Sigmoid colon (tissue), 6 donors: ENCODE measurements at regions not wholly inside any gene's neighbourhood (a gene's known extent, or its start where the extent isn't known, plus 50 kb on each side); places are given as distances from the start of the nearest gene placed in this dataset.

Experiments used
- DNase-seq: peaks from one replicate; pipeline ENCODE4 v3.0.0-alpha.2; 2019
- H3K27ac ChIP-seq, 4 donors: fragments of 200-600 bp; sonication (generic); one replicate each; pipeline ENCODE4 v1.5.1; 2016 to 2019; ENCODE audit warnings: mild to moderate bottlenecking in 1 of 4
- H3K27me3 ChIP-seq, 3 donors: fragments of 200-600 bp; sonication (generic); one replicate each; pipeline ENCODE4 v1.5.1; 2019; ENCODE audit warnings: mild to moderate bottlenecking in 1 of 3
- H3K36me3 ChIP-seq, 4 donors: fragments of 200-600 bp; sonication (generic); one replicate each; pipeline ENCODE4 v1.5.1; 2016 to 2019
- H3K4me1 ChIP-seq, 4 donors: fragments of 200-600 bp; sonication (generic); one replicate each; pipeline ENCODE4 v1.5.1; 2017 to 2019
- H3K4me3 ChIP-seq, 4 donors: fragments of 200-600 bp; sonication (generic); one replicate each; pipeline ENCODE4 v1.5.1; 2017 to 2019; ENCODE audit warnings: mild to moderate bottlenecking in 2 of 4, moderate library complexity in 1 of 4
- H3K9me3 ChIP-seq, 4 donors: fragments of 200-600 bp in 3 of 4; sonication (generic) in 3 of 4; one replicate each; pipeline versions ENCODE4 v1.5.1 to v1.6.1; 2013 to 2019
- CTCF ChIP-seq, 4 experiments: fragments of 450-650 bp in 3 of 4; fragments of 200-600 bp in 1 of 4; IDR thresholded peaks; one replicate each; pipeline ENCODE4 v1.5.1; 2016 to 2019; ENCODE audit warnings: antibody characterized with exemption in 4 of 4, mild to moderate bottlenecking in 3 of 4, moderate library complexity in 2 of 4
- EP300 ChIP-seq, 4 donors: sonication (generic); formaldehyde crosslinking; IDR thresholded peaks; one replicate each; pipeline ENCODE4 v1.6.1; 2017; ENCODE audit warnings: antibody characterized with exemption in 4 of 4
- POLR2A ChIP-seq, 2 donors: fragments of 450-650 bp; IDR thresholded peaks; one replicate each; pipeline ENCODE4 v1.6.1; 2016; ENCODE audit warnings: antibody characterized with exemption in 2 of 2, mild to moderate bottlenecking in 2 of 2, moderate library complexity in 2 of 2
- POLR2AphosphoS5 ChIP-seq, 4 donors: sonication (generic); formaldehyde crosslinking; IDR thresholded peaks; one replicate each; pipeline ENCODE4 v1.6.1; 2017; ENCODE audit warnings: antibody characterized with exemption in 4 of 4
- WGBS, 2 donors: extraction: QIAGEN DNeasy Blood & Tissue Kit; methylation state at CpG; one replicate each; pipeline ENCODE4 v1.1.7; 2013; 5-methylcytosine and 5-hydroxymethylcytosine counted together
- intact Hi-C: fragments of 100-400 bp; cut with DNase I; formaldehyde crosslinking; loops from one replicate; pipeline ENCODE4 v1.15.1; 2023
- donor health status: healthy with polysubstance abuse.
- donor health status: healthy.

GRCh38 chr3:74346896-74347295 is 267.6 kb downstream of the CNTN3 start:
- no peaks in the 10 kb centered on the region for H3K36me3 ChIP-seq
- no peaks in the 10 kb centered on the region for H3K27me3 ChIP-seq
- WGBS, 2 donors = 80 to 83% methylated on average over 3 of the region's 3 CpGs
- H3K27ac ChIP-seq = no peak overlapping the region
- H3K9me3 ChIP-seq = no peaks in the 10 kb centered on the region
- H3K4me3 ChIP-seq = no peak overlapping the region
- DNase-seq = no peak
- intact Hi-C loops = no loop called here
- no peak for TF ChIP-seq POLR2A (IDR thresholded peaks at IDR 0.05)
- no peak for TF ChIP-seq CTCF (IDR thresholded peaks at IDR 0.05)
- TF ChIP-seq POLR2AphosphoS5 (IDR thresholded peaks at IDR 0.05) = no peak
- TF ChIP-seq EP300 (IDR thresholded peaks at IDR 0.05) = no peak
- H3K4me1 ChIP-seq = no peaks in the 10 kb centered on the region

- Histone ChIP-seq H3K9me3 (no peaks in the 10 kb centered on the region), H3K27me3 (no peaks in the 10 kb centered on the region), H3K4me1 (no peaks in the 10 kb centered on the region), H3K27ac (no peak overlapping the region), H3K4me3 (no peak overlapping the region), H3K36me3 (no peaks in the 10 kb centered on the region)
- no peak for DNase-seq
- TF ChIP-seq CTCF (IDR thresholded peaks at IDR 0.05) (no peak), EP300 (IDR thresholded peaks at IDR 0.05) (no peak), POLR2AphosphoS5 (IDR thresholded peaks at IDR 0.05) (no peak), POLR2A (IDR thresholded peaks at IDR 0.05) (no peak)
- intact Hi-C loops = no loop called here
- WGBS, 2 donors = 83 to 89% methylated on average over 2 of the region's 2 CpGs
Observed at GRCh38 chr3:74345701-74346100, 268.8 kb downstream of the CNTN3 start.

GRCh38 chr3:74344865-74345440 is 269.5 kb downstream of the CNTN3 start:
- no peak for TF ChIP-seq POLR2AphosphoS5 (IDR thresholded peaks at IDR 0.05)
- TF ChIP-seq EP300 (IDR thresholded peaks at IDR 0.05) = no peak
- TF ChIP-seq POLR2A (IDR thresholded peaks at IDR 0.05) = no peak
- no peak for TF ChIP-seq CTCF (IDR thresholded peaks at IDR 0.05)
- no peaks in the 10 kb centered on the region for H3K9me3 ChIP-seq
- H3K27ac ChIP-seq = no peak overlapping the region
- intact Hi-C loops = no loop called here
- no peaks in the 10 kb centered on the region for H3K36me3 ChIP-seq
- H3K4me1 ChIP-seq = no peaks in the 10 kb centered on the region
- DNase-seq = no peak
- no peak overlapping the region for H3K4me3 ChIP-seq
- WGBS, 2 donors = 78 to 82% methylated on average over 3 of the region's 3 CpGs
- no peaks in the 10 kb centered on the region for H3K27me3 ChIP-seq

GRCh38 chr3:74343391-74343790 is 271.1 kb downstream of the CNTN3 start:
- intact Hi-C loops = no loop called here
- Histone ChIP-seq H3K36me3 (no peaks in the 10 kb centered on the region), H3K4me3 (no peak overlapping the region), H3K27me3 (no peaks in the 10 kb centered on the region), H3K9me3 (no peaks in the 10 kb centered on the region), H3K4me1 (no peaks in the 10 kb centered on the region), H3K27ac (no peak overlapping the region)
- WGBS, 2 donors = 86 to 97% methylated on average over 4 of the region's 4 CpGs
- DNase-seq = no peak
- TF ChIP-seq EP300 (IDR thresholded peaks at IDR 0.05) = no peak
- no peak for TF ChIP-seq POLR2A (IDR thresholded peaks at IDR 0.05)
- no peak for TF ChIP-seq POLR2AphosphoS5 (IDR thresholded peaks at IDR 0.05)
- TF ChIP-seq CTCF (IDR thresholded peaks at IDR 0.05) = no peak

GRCh38 chr3:74338998-74339397 is 275.5 kb downstream of the CNTN3 start:
- intact Hi-C loops = no loop called here
- DNase-seq = no peak
- Histone ChIP-seq H3K27me3 (no peaks in the 10 kb centered on the region), H3K4me1 (no peaks in the 10 kb centered on the region), H3K27ac (no peak overlapping the region), H3K9me3 (no peaks in the 10 kb centered on the region), H3K36me3 (no peaks in the 10 kb centered on the region), H3K4me3 (no peak overlapping the region)
- TF ChIP-seq EP300 (IDR thresholded peaks at IDR 0.05) (no peak), POLR2A (IDR thresholded peaks at IDR 0.05) (no peak), POLR2AphosphoS5 (IDR thresholded peaks at IDR 0.05) (no peak), CTCF (IDR thresholded peaks at IDR 0.05) (no peak)
- 85 to 90% methylated on average over 1 of the region's 1 CpG for WGBS, 2 donors
